Astrocyte of the spinal cord (primary cell): ENCODE measurements at regions not wholly inside any gene's neighbourhood (a gene's known extent, or its start where the extent isn't known, plus 50 kb on each side); places are given as distances from the start of the nearest gene placed in this dataset.

Source experiments
- DNase-seq: peaks from one replicate; pipeline ENCODE4 v3.0.0; 2011; ENCODE audit warnings: low read depth, low spot score
- H3K4me3 ChIP-seq: 2 replicates; pipeline ENCODE4 v1.5.1; 2011; ENCODE audit warnings: low read depth, mild to moderate bottlenecking, low read length, moderate library complexity
- in situ Hi-C: cut with HindIII; loops from 2 replicates; pipeline ENCODE4 v1.10.0; 2017; ENCODE audit warnings: low sequenced_read_pairs
- TF ChIP-seq, protein P1 (sequence below): IDR thresholded peaks from 2 replicates; pipeline ENCODE4 v1.5.1; 2012; ENCODE audit warnings: low read depth, mild to moderate bottlenecking, low read length, inconsistent platforms

DNA sequence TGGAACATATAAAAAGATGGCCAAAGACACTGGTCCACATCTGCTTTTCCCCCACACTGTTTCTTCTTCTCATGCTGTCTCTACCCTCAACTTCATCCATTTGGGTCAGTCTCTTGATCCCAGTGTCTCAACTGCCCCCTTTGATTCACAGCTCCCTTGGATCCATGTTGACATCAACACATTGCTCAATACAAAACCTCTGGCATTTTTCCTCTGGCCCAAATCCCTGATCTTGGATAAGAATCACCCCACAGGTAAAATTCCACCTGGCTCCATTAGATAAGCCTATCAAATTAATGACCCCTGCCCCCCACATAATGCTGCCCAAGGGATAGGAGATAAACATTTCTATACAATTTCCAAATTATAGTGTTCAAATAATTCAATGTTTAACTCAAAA is 229.8 kb downstream of the TLE1 start:
- in situ Hi-C loops: no loop called here
- no peak for DNase-seq
- no peak overlapping the region for H3K4me3 ChIP-seq
- TF ChIP-seq, protein P1, sequence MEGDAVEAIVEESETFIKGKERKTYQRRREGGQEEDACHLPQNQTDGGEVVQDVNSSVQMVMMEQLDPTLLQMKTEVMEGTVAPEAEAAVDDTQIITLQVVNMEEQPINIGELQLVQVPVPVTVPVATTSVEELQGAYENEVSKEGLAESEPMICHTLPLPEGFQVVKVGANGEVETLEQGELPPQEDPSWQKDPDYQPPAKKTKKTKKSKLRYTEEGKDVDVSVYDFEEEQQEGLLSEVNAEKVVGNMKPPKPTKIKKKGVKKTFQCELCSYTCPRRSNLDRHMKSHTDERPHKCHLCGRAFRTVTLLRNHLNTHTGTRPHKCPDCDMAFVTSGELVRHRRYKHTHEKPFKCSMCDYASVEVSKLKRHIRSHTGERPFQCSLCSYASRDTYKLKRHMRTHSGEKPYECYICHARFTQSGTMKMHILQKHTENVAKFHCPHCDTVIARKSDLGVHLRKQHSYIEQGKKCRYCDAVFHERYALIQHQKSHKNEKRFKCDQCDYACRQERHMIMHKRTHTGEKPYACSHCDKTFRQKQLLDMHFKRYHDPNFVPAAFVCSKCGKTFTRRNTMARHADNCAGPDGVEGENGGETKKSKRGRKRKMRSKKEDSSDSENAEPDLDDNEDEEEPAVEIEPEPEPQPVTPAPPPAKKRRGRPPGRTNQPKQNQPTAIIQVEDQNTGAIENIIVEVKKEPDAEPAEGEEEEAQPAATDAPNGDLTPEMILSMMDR: no peak

DNA sequence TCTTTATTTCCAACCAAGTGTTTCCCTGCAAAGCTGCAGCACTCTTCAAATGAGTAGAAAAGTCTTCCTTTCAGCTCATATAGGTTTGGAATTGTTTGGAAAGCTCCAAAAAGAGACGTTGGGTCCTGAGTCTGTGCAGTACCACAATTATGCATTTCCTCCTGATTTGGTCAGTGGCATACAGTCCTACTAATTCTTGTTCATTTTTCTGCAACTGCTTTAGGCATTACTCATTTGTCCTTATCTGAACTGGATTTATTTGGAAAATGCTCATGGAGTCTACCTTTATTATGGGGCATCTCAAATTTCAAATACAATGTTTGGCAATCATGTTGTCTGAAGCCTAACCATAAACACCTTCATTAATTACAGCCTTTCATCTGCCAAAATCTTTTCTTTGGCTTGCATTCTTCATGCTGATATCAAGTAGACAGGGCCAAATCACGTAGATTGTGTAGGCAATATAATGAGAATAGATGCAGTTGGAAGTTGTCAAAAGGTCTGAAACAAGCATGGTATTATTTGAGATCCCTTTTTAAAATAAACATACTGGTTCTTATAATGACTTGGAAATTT is 232.8 kb downstream of the TLE1 start:
- in situ Hi-C loops: no loop called here
- no peak overlapping the region for H3K4me3 ChIP-seq
- TF ChIP-seq, protein P1: no peak
- peak; percentile 65 for DNase-seq

DNA sequence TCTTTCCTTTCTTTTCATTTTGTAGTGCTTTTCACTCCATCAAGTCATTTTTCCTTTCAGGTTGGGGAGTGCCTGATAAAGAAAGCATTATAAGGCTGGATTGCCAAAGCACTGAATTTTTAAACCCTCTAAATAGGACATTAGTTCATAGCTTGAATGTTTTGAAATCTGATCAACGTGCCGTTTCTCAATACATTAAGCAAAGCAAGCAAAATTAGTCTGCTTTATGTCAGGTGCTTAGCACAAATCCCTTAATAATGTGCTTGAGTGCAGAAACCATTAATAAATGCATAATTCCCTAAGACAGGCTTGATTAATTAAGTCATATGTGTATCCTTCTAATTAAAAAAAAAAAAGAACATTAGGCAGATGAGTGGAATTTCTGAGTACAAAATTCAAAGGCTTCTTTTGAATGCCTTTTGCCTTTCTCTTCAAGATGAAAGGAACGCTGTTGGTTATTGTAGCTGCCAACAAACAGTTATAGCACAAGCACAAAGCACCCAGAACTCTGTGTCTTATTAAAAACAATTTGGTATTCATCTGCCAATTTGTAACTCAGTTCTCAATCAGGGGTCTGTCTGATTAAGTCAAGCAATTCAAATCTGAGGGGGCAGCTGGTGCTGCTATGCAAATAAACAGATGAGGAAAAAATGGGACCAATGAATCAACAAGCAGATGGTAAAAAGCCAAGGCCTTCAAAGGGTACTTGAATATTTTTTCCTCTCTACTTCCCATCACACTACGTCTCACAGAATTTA is 233.7 kb downstream of the TLE1 start:
- DNase-seq: peak; percentile 31
- no peak overlapping the region for H3K4me3 ChIP-seq
- in situ Hi-C loops: no loop called here
- TF ChIP-seq, protein P1: no peak

DNA sequence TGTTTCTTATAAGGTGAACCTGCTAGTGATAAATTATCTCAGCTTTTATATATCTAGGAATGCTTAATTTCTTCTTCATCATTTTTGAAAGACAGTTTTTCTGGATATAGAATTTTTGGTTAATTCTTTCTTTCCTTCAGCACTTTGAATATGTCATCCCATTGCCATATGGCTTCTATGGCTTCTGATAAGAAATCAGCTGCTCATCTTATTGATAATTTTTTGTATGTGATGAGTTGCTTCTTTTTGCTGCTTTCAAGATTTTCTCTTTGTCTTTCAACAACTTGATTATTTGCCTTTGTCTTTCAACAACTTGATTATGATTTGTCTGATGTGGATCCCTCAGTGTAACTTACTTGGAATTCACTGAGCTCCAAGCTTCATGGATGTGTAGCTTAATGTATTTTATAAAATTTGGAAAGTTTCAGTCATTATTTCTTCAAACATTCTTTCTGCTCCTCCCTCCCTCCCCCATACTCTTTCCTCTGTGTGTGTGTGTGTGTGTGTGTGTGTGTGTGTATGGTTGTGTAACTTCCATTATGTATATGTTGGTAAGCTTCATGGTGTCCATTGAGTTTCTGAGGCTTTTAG is 243.9 kb downstream of the TLE1 start:
- DNase-seq: no peak
- H3K4me3 ChIP-seq: no peak overlapping the region
- in situ Hi-C loops: no loop called here
- TF ChIP-seq, protein P1: no peak

DNA sequence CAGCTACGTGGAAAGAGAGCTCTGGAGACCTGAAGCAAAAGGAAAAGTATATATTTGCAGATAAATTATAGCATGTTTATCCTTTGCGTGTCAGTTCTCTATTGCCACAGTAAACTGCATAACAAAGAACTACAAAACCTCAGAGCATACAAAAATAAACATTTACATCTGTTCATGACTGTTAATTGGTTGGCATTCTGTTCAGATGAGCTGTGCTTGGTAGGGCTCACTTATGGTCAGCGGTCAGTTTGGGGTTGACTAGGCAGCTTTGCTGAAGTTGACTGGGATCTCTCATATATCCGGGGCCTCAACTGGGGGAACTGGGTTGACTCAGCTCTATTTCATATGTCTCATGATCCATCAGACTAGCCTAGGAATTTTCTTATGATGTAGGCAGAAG is 257.7 kb downstream of the TLE1 start:
- TF ChIP-seq, protein P1: no peak
- H3K4me3 ChIP-seq: no peak overlapping the region
- peak; percentile 89 for DNase-seq
- in situ Hi-C loops: no loop called here

DNA sequence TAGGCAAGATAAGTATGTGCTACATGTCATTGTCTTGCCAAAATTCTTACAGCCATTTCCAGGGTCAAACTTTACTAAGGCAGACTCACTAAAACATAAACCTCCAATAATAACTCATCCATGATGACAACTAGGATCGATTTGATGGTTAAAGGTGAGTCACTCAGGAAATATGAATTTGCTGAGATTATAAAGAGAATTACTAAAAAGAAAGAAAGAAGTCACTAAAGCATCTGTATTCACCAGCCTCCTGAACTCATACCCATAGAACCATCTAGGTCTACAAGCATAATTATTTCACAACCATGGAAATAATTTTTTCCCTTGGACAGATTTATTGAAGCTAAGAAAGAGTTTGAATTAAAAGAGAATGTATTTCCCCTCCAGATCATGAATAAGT is 258.6 kb downstream of the TLE1 start:
- in situ Hi-C loops: no loop called here
- DNase-seq: no peak
- TF ChIP-seq, protein P1: no peak
- no peak overlapping the region for H3K4me3 ChIP-seq
